Epithelial cell of esophagus (primary cell): ENCODE measurements at regions not wholly inside any gene's neighbourhood (a gene's known extent, or its start where the extent isn't known, plus 50 kb on each side); places are given as distances from the start of the nearest gene placed in this dataset.
A peak's percentile ranks its signal among the peaks of the same experiment; 100 is the strongest.

Experiments
- DNase-seq: peaks from one replicate; pipeline ENCODE4 v3.0.0; 2010; ENCODE audit warnings: low read depth
- H3K4me3 ChIP-seq: 2 replicates; pipeline ENCODE4 v1.5.1; 2011; ENCODE audit warnings: mild to moderate bottlenecking, low read length, control low read depth
- TF ChIP-seq, protein P1 (sequence below): IDR thresholded peaks from 2 replicates; pipeline ENCODE4 v1.5.1; 2011; ENCODE audit warnings: low read depth, mild to moderate bottlenecking, low read length, control low read depth, inconsistent platforms; ENCODE audit not compliant: insufficient read depth; ENCODE audit errors: missing control alignments

GRCh38 chr2:20144861-20145260 is 80.1 kb downstream of the SDC1 start:
- TF ChIP-seq, protein P1, sequence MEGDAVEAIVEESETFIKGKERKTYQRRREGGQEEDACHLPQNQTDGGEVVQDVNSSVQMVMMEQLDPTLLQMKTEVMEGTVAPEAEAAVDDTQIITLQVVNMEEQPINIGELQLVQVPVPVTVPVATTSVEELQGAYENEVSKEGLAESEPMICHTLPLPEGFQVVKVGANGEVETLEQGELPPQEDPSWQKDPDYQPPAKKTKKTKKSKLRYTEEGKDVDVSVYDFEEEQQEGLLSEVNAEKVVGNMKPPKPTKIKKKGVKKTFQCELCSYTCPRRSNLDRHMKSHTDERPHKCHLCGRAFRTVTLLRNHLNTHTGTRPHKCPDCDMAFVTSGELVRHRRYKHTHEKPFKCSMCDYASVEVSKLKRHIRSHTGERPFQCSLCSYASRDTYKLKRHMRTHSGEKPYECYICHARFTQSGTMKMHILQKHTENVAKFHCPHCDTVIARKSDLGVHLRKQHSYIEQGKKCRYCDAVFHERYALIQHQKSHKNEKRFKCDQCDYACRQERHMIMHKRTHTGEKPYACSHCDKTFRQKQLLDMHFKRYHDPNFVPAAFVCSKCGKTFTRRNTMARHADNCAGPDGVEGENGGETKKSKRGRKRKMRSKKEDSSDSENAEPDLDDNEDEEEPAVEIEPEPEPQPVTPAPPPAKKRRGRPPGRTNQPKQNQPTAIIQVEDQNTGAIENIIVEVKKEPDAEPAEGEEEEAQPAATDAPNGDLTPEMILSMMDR: no peak
- no peak overlapping the region for H3K4me3 ChIP-seq
- no peak for DNase-seq

- TF ChIP-seq, protein P1: no peak
- H3K4me3 ChIP-seq: no peak overlapping the region
- no peak for DNase-seq
Observed at GRCh38 chr2:20144196-20144595, 80.7 kb downstream of the SDC1 start.

DNA sequence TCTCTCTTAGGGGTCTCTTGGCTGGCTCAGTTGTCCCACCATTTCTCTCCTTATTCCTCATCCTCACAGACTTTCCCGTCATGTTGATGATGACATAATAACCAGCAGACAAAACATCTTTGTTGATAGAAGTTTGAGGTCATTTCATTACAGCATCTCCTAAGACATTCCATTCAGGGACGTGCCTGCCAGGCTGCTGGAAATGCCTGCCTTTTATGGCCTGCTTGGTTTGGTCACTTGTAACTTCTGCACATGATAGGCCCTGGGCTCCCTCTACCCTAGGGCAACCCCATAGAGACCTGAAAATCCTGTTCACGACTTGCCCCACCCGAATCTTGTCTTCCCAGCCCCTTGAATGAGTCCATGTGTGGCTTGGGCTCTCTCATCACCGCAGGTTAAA is 81.7 kb downstream of the SDC1 start:
- DNase-seq: peak; percentile 85
- H3K4me3 ChIP-seq: no peak overlapping the region
- TF ChIP-seq, protein P1: no peak

GRCh38 chr2:20141806-20142205 is 83.1 kb downstream of the SDC1 start:
- DNase-seq: no peak
- TF ChIP-seq, protein P1: no peak
- no peak overlapping the region for H3K4me3 ChIP-seq

GRCh38 chr2:20141056-20141762 is 83.7 kb downstream of the SDC1 start:
- peak; percentile 97 for DNase-seq
- TF ChIP-seq, protein P1: no peak
- H3K4me3 ChIP-seq: no peak overlapping the region

GRCh38 chr2:20140321-20141055 is 84.4 kb downstream of the SDC1 start:
- TF ChIP-seq, protein P1: no peak
- no peak overlapping the region for H3K4me3 ChIP-seq
- DNase-seq: no peak
